HL-60 (cell line): ENCODE measurements at regions not wholly inside any gene's neighbourhood (a gene's known extent, or its start where the extent isn't known, plus 50 kb on each side); places are given as distances from the start of the nearest gene placed in this dataset.

Experiments used
- CTCF ChIP-seq: IDR thresholded peaks from one replicate; pipeline ENCODE4 v1.5.1; 2011; ENCODE audit warnings: low read length, control low read depth, inconsistent platforms; ENCODE audit not compliant: insufficient read depth
- GABPA ChIP-seq: IDR thresholded peaks from 2 replicates; pipeline ENCODE4 v1.6.1; 2012; ENCODE audit warnings: low read depth
- POLR2AphosphoS5 ChIP-seq: IDR thresholded peaks from 2 replicates; pipeline ENCODE4 v1.6.1; 2012; ENCODE audit warnings: low read depth
- REST ChIP-seq: IDR thresholded peaks from 2 replicates; pipeline ENCODE4 v1.6.1; 2012; ENCODE audit warnings: low read depth; ENCODE audit not compliant: insufficient replicate concordance
- SPI1 ChIP-seq: IDR thresholded peaks from 2 replicates; pipeline ENCODE4 v1.6.1; 2012; ENCODE audit warnings: low read depth, mild to moderate bottlenecking, borderline replicate concordance

DNA sequence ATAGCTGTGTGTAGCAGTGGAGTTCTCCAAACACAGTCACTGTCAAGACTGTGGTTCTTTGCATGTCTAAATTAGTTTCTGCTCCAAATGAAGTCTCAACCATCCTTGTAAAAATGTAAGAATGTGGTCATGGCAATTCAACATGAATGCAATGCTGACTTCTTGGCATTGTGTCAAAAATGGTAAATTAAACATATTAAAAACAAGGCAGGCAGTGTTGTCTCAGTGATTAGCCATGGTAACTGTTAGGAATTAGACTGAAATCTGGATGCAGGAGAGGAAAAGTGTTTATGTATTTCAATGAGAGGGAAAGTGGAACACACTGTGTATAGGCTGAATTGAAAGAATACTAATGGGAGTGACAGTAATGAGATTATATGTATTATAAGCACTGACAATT is 597.2 kb downstream of the EDEM1 start:
- no peak for TF ChIP-seq CTCF
- no peak for TF ChIP-seq POLR2AphosphoS5
- no peak for TF ChIP-seq REST
- TF ChIP-seq SPI1, result no peak
- TF ChIP-seq GABPA, result no peak
